ENCODE measurements at regions not wholly inside any gene's neighbourhood (a gene's known extent, or its start where the extent isn't known, plus 50 kb on each side); places are given as distances from the start of the nearest gene placed in this dataset.

- no peak for DNase-seq
- intact Hi-C loops (cut with DNase I), result no loop called here
These were observed 319.6 kb upstream of the E2F7 start for GRCh38 chr12:77384941-77385340.

GRCh38 chr12:77382096-77382742 is 316.9 kb upstream of the E2F7 start:
- intact Hi-C loops (cut with DNase I), result no loop called here
- DNase-seq, result no peak
- ATAC-seq, result no peak

More at GRCh38 chr12:77384941-77385340, 319.6 kb upstream of the E2F7 start:
- ATAC-seq, result no peak

- intact Hi-C loops (cut with DNase I), result no loop called here
- no peak for DNase-seq
- ATAC-seq, result no peak
These were observed 312.3 kb upstream of the E2F7 start for GRCh38 chr12:77377622-77378021.

GRCh38 chr12:77377116-77377515 is 311.7 kb upstream of the E2F7 start:
- intact Hi-C loops (cut with DNase I), result no loop called here
- DNase-seq (no peak), ATAC-seq (no peak)

GRCh38 chr12:77374673-77375072 is 309.3 kb upstream of the E2F7 start:
- ATAC-seq (no peak), DNase-seq (no peak)
- intact Hi-C loops (cut with DNase I), result no loop called here

GRCh38 chr12:77372494-77372893 is 307.1 kb upstream of the E2F7 start:
- intact Hi-C loops (cut with DNase I), result no loop called here
- ATAC-seq, result no peak
- DNase-seq, result no peak

- intact Hi-C loops (cut with DNase I), result no loop called here
- DNase-seq, result no peak
- ATAC-seq, result no peak
These were observed 306.7 kb upstream of the E2F7 start for GRCh38 chr12:77372026-77372425.

- intact Hi-C loops (cut with DNase I), result no loop called here
- ATAC-seq (no peak), DNase-seq (no peak)
These were observed 303.0 kb upstream of the E2F7 start for GRCh38 chr12:77368379-77368778.

GRCh38 chr12:77366616-77367015 is 301.2 kb upstream of the E2F7 start:
- intact Hi-C loops (cut with DNase I), result no loop called here
- DNase-seq (no peak), ATAC-seq (no peak)

- ATAC-seq (no peak), DNase-seq (no peak)
- intact Hi-C loops (cut with DNase I), result no loop called here
These were observed 299.0 kb upstream of the E2F7 start for GRCh38 chr12:77364400-77364799.

GRCh38 chr12:77362509-77363210 is 297.3 kb upstream of the E2F7 start:
- DNase-seq, result no peak
- intact Hi-C loops (cut with DNase I), result no loop called here
- ATAC-seq, result no peak

GRCh38 chr12:77357655-77358054 is 292.3 kb upstream of the E2F7 start:
- DNase-seq (no peak), ATAC-seq (no peak)
- intact Hi-C loops (cut with DNase I), result no loop called here

GRCh38 chr12:77354766-77355362 is 289.5 kb upstream of the E2F7 start:
- intact Hi-C loops (cut with DNase I), result no loop called here
- no peak for DNase-seq
- ATAC-seq, result peak in 1 of 2 donors; percentile 21

- intact Hi-C loops (cut with DNase I), result no loop called here
- ATAC-seq (peak in 1 of 2 donors; percentile 51), DNase-seq (no peak)
These were observed 287.6 kb upstream of the E2F7 start for GRCh38 chr12:77352946-77353345.

- intact Hi-C loops (cut with DNase I), result no loop called here
- ATAC-seq, result no peak
These were observed 286.5 kb upstream of the E2F7 start for GRCh38 chr12:77351860-77352259.

GRCh38 chr12:77349689-77350370 is 284.5 kb upstream of the E2F7 start:
- no peak for DNase-seq
- peak in 1 of 2 donors; percentile 45 for ATAC-seq
- intact Hi-C loops (cut with DNase I), result no loop called here

More at GRCh38 chr12:77351860-77352259, 286.5 kb upstream of the E2F7 start:
- DNase-seq, result no peak

- peak in 1 of 2 donors; percentile 36 for ATAC-seq
- no peak for DNase-seq
- intact Hi-C loops (cut with DNase I), result no loop called here
These were observed 281.6 kb upstream of the E2F7 start for GRCh38 chr12:77347017-77347416.

- DNase-seq (no peak), ATAC-seq (peak; percentile 22 to 55)
- intact Hi-C loops (cut with DNase I), result no loop called here
These were observed 280.0 kb upstream of the E2F7 start for GRCh38 chr12:77345336-77345735.

- intact Hi-C loops (cut with DNase I), result no loop called here
- ATAC-seq, result no peak
These were observed 279.3 kb upstream of the E2F7 start for GRCh38 chr12:77344651-77345050.

GRCh38 chr12:77343291-77343690 is 277.9 kb upstream of the E2F7 start:
- no peak for DNase-seq
- intact Hi-C loops (cut with DNase I), result no loop called here
- peak in 1 of 2 donors; percentile 66 for ATAC-seq

More at GRCh38 chr12:77344651-77345050, 279.3 kb upstream of the E2F7 start:
- no peak for DNase-seq

All from left cardiac atrium (tissue), 4 donors.